Transverse colon (tissue), 4 donors: ENCODE measurements at regions not wholly inside any gene's neighbourhood (a gene's known extent, or its start where the extent isn't known, plus 50 kb on each side); places are given as distances from the start of the nearest gene placed in this dataset.

Experiments
- DNase-seq: peaks from one replicate; pipeline ENCODE4 v3.0.0-alpha.2; 2019
- H3K27ac ChIP-seq, 4 donors: fragments of 200-600 bp; sonication (generic); 2 replicates each; pipeline ENCODE4 v1.5.1; 2016 to 2018; ENCODE audit warnings: inconsistent platforms in 4 of 4
- H3K27me3 ChIP-seq: fragments of 200-600 bp; sonication (generic); 2 replicates; pipeline ENCODE4 v1.5.1; 2017; ENCODE audit warnings: inconsistent platforms
- H3K36me3 ChIP-seq, 4 donors: fragments of 200-600 bp; sonication (generic); 2 replicates each; pipeline ENCODE4 v1.5.1; 2017 to 2019; ENCODE audit warnings: inconsistent platforms in 4 of 4
- H3K4me1 ChIP-seq, 4 donors: fragments of 200-600 bp; sonication (generic); 2 replicates each; pipeline ENCODE4 v1.5.1; 2017 to 2020; ENCODE audit warnings: inconsistent platforms in 4 of 4
- H3K4me3 ChIP-seq, 4 donors: fragments of 200-600 bp; sonication (generic); 1 replicate in 1 of 4; 2 replicates in 3 of 4; pipeline versions ENCODE4 v1.5.1 to v1.6.1; 2017 to 2019; ENCODE audit warnings: inconsistent platforms in 4 of 4
- H3K9me3 ChIP-seq, 2 donors: fragments of 200-600 bp; sonication (generic); 2 replicates each; pipeline ENCODE4 v1.5.1; 2017 to 2019; ENCODE audit warnings: inconsistent platforms in 2 of 2
- CTCF ChIP-seq, 5 experiments: fragments of 200-600 bp in 3 of 5; fragments of 450-650 bp in 2 of 5; sonication (generic) in 3 of 5; IDR thresholded peaks; 1 replicate in 2 of 5; 2 replicates in 3 of 5; pipeline ENCODE4 v1.5.1; 2016 to 2017; ENCODE audit warnings: antibody characterized with exemption in 5 of 5, inconsistent platforms in 3 of 5, mild to moderate bottlenecking in 2 of 5, moderate library complexity in 1 of 5
- EP300 ChIP-seq: sonication (generic); formaldehyde crosslinking; IDR thresholded peaks from one replicate; pipeline ENCODE4 v1.6.1; 2017; ENCODE audit warnings: antibody characterized with exemption, low read depth
- POLR2A ChIP-seq: fragments of 450-650 bp; IDR thresholded peaks from one replicate; pipeline ENCODE4 v1.6.1; 2016; ENCODE audit warnings: antibody characterized with exemption, mild to moderate bottlenecking, moderate library complexity
- POLR2AphosphoS5 ChIP-seq, 3 donors: sonication (generic); formaldehyde crosslinking; IDR thresholded peaks; one replicate each; pipeline ENCODE4 v1.6.1; 2016; ENCODE audit warnings: antibody characterized with exemption in 3 of 3
- WGBS, 2 donors: methylation state at CpG; one replicate each; pipeline ENCODE4 v1.1.5; 2018; ENCODE audit warnings: low coverage in 1 of 2; 5-methylcytosine and 5-hydroxymethylcytosine counted together
- in situ Hi-C, 4 donors: fragments of 200-750 bp; cut with MboI; loops; one replicate each; pipeline versions ENCODE4 v1.15.0 to v1.15.1; 2017; ENCODE audit warnings: low sequenced_read_pairs in 3 of 4, low pct_ligation_motif_present in 1 of 4, low pct_unique_long_range_greater_than_20kb in 1 of 4
- intact Hi-C: fragments of 100-400 bp; cut with DNase I; formaldehyde crosslinking; loops from one replicate; pipeline ENCODE4 v1.15.1; 2023; ENCODE audit warnings: low total_unique reads

- H3K4me1 ChIP-seq = no peaks in the 10 kb centered on the region
- intact Hi-C loops = no loop called here
- in situ Hi-C loops = no loop called here
- no peaks in the 10 kb centered on the region for H3K27me3 ChIP-seq
- H3K4me3 ChIP-seq = no peak overlapping the region
- TF ChIP-seq EP300 (no peak), POLR2AphosphoS5 (IDR thresholded peaks at IDR 0.05) (no peak), POLR2A (no peak), CTCF (IDR thresholded peaks at IDR 0.05) (no peak)
- no peaks in the 10 kb centered on the region for H3K36me3 ChIP-seq
- 84 to 87% methylated on average over 3 of the region's 3 CpGs for WGBS, 2 donors
- DNase-seq = no peak
- no peaks in the 10 kb centered on the region for H3K9me3 ChIP-seq
- H3K27ac ChIP-seq = no peak overlapping the region
Observed at GRCh38 chr4:130608121-130608520, 1512.2 kb downstream of the C4orf33 start.

- intact Hi-C loops (no loop called here), in situ Hi-C loops (no loop called here)
- Histone ChIP-seq H3K27me3 (no peaks in the 10 kb centered on the region), H3K36me3 (no peaks in the 10 kb centered on the region), H3K9me3 (no peaks in the 10 kb centered on the region), H3K27ac (no peak overlapping the region), H3K4me1 (no peaks in the 10 kb centered on the region), H3K4me3 (no peak overlapping the region)
- TF ChIP-seq CTCF (IDR thresholded peaks at IDR 0.05) = no peak
- TF ChIP-seq POLR2A = no peak
- TF ChIP-seq POLR2AphosphoS5 (IDR thresholded peaks at IDR 0.05) = no peak
- TF ChIP-seq EP300 = no peak
- 72 to 86% methylated on average over 2 of the region's 2 CpGs for WGBS, 2 donors
- DNase-seq = no peak
Observed at GRCh38 chr4:130628531-130628930, 1532.6 kb downstream of the C4orf33 start.

- in situ Hi-C loops (no loop called here), intact Hi-C loops (no loop called here)
- no peaks in the 10 kb centered on the region for H3K27me3 ChIP-seq
- no peak for DNase-seq
- H3K36me3 ChIP-seq = no peaks in the 10 kb centered on the region
- TF ChIP-seq EP300 (no peak), CTCF (IDR thresholded peaks at IDR 0.05) (no peak), POLR2AphosphoS5 (IDR thresholded peaks at IDR 0.05) (no peak), POLR2A (no peak)
- no peak overlapping the region for H3K4me3 ChIP-seq
- H3K4me1 ChIP-seq = no peaks in the 10 kb centered on the region
- H3K9me3 ChIP-seq = no peaks in the 10 kb centered on the region
- no peak overlapping the region for H3K27ac ChIP-seq
- WGBS, 2 donors = 93% methylated on average over 13 of the region's 13 CpGs; no CpG with 5 or more reads in 1 of the 2 donors
Observed at GRCh38 chr4:130632731-130633604, 1537.0 kb downstream of the C4orf33 start.

- Histone ChIP-seq H3K4me3 (no peak overlapping the region), H3K27ac (no peak overlapping the region), H3K4me1 (no peaks in the 10 kb centered on the region), H3K27me3 (no peaks in the 10 kb centered on the region), H3K36me3 (no peaks in the 10 kb centered on the region), H3K9me3 (no peaks in the 10 kb centered on the region)
- TF ChIP-seq EP300 = no peak
- TF ChIP-seq CTCF (IDR thresholded peaks at IDR 0.05) = no peak
- no peak for TF ChIP-seq POLR2AphosphoS5 (IDR thresholded peaks at IDR 0.05)
- no peak for TF ChIP-seq POLR2A
- WGBS, 2 donors = 37 to 56% methylated on average over 5 of the region's 5 CpGs
- in situ Hi-C loops = no loop called here
- DNase-seq = no peak
- intact Hi-C loops = no loop called here
Observed at GRCh38 chr4:130636486-130636885, 1540.5 kb downstream of the C4orf33 start.
